Daoy (cell line): ENCODE measurements at regions not wholly inside any gene's neighbourhood (a gene's known extent, or its start where the extent isn't known, plus 50 kb on each side); places are given as distances from the start of the nearest gene placed in this dataset.

Experiments
- DNase-seq: peaks from one replicate; pipeline ENCODE4 v3.0.0-alpha.2; 2015; ENCODE audit warnings: low read depth

DNA sequence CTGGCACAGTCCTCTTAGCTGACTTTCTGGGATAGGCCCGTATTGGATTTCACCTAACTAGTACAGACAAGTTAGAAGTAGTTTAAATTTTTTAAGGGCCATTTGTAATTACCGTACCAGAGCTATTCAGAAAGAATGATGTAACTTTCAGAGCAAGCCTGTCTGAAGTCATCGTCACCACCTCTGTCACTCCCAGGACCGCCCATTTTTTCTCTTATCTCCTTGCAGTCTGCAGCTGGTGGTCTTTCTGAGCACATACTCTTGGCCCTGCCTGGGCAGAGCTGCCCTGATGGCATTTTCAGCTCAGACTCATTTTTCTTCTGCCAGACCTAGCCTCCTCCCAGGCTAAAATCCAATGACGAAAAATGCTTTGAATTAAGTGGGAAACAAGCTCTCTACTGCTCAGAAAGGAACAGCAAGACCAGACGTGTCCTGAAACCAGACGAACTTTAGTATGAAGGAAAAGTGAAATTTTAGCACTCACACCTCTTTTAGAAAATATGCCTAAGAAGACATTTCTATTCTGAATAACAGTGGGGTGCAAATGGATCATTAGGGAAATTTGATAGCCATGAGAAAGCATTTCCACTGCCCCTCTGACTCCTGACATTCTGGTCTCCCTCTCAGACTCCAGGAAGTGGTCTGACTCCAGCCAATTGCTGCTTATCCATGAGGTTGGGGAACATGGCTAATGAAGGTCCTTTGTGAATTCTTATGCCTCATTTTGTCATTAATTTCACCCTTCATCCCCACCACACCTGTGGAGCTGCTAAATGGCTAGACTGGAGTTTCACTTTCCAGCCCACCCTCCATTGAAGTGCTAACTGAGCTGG, 162.4 kb upstream of the GYPA start:
- DNase-seq, result no peak

DNA sequence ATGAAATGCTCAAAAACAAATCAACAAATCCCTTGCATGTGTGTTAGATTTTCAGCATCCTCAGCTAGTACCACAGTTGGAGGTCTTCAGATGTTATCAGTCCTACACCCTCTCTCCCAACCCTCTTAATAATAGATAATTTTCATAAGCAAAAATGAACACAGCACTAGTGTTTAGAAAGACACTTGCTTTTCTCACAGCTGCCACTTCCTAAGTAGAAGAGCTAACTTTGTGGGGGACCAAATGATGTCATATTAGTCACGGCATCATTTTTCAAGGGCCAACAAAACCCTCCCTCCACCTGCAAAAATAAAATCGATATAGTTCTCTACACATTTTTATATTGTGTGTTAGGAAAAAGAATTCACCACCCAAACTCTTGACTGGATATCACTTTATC, 163.5 kb upstream of the GYPA start:
- no peak for DNase-seq

DNA sequence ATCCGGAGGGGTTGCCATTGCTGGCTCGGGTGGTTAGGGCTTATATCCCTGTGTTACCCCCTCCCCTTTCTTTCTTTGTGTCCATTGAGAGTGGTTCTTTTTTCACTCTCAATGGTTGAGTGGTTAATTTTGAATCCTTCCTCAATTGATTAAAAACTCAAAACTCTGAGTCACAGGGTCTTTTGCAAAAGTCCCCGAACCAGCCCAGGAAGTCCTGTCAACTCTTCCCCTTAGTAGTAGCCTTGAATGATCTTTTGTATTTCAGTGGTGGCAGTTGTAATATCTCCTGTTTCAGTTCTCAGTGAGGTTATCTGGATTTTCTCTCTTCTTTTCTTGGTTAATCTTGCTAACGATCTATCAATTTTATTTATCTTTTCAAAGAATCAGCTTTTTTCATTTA, 170.0 kb upstream of the GYPA start:
- no peak for DNase-seq

DNA sequence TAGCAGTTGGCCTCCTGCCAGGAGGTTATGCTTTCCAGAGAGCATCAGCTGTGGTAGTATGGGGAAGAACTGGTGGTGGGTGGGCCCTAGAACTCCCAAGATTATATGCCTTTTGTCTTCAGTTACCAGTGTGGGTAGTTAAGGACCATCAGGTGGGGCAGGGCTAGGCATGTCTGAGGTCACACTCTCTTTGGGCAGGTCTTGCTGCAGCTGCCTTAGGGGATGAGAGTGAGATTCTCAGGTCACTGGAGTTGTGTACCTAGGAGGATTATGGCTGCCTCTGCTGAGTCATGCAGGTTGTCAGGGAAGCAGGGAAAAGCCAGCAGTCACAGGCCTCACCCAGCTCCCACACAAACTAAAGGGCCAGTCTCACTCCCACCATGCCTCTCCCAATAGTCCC, 172.9 kb upstream of the GYPA start:
- DNase-seq, result no peak

DNA sequence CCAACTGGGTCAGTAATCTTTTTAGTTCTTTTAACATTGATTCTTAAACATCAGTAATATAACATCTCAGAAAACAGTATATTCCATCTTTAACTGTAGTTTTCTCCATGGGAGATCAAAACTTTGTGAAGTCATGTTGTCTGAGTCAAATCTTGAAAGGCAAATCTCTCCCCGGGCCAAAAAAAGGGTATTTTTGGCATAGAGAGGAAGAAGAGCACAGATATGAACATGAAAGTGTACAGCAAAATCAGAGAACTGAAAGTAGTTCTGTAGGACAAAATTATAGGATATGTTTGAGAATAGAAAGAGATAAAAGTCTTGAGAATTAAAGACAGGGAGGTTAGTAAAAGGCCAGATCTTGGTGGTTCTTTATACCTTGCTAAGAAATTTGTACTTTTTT, 176.4 kb upstream of the GYPA start:
- no peak for DNase-seq

DNA sequence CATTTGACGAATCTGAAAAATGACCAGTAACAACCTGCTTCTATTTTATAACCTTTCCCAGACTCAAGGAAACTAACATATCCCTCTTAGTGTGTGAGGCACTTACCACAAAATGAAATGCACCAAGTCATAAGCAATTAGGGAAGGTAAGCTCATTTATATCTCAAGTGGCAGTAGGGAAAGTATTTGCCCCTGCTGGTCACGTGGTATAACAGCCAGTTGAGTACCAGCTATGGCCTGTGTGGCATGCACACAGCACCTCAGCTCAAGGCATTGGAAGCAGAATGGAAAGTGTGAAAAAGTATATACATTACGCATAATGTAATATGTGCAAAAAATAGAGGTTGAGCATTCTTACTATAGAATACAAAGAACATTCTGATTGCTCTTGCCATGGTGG, 178.3 kb upstream of the GYPA start:
- DNase-seq, result no peak

DNA sequence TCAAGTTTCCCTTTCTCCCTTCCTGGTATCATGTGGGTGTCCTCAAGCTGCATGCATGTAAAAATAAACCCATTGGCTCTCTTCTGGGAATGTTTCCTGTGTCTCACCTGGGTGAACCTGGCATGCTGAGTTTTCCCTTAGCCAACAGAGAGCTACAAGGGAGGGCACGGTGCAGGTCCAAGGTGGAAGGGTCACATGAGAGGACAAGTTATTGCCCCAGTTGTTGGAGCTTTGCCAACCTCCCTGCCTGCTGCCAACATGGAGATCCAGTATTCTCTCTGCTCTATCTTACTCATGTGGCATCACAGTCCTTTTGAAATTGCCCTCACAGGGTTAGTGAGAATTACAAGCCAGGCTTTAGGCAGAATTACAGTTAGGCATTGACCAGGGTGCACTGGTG, 196.1 kb upstream of the GYPA start:
- no peak for DNase-seq

DNA sequence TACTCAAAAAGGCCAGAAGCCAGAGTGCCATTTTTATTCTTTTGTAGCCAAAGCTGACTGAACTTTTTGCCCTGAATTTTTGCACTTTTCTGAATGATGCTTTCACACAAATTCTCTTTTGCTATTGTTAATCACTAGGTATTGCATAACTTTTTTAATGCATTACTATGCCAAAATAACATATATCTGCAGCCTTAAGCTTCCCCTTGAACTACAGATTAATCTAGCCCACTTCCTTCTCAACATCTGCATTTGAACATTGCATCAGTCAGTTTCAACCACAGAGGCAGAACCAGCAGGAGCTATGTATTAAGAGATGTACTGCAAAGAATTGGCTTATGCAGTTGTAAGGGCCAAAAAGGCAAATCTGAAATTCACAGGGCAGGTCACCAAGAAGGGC, 197.6 kb upstream of the GYPA start:
- no peak for DNase-seq

DNA sequence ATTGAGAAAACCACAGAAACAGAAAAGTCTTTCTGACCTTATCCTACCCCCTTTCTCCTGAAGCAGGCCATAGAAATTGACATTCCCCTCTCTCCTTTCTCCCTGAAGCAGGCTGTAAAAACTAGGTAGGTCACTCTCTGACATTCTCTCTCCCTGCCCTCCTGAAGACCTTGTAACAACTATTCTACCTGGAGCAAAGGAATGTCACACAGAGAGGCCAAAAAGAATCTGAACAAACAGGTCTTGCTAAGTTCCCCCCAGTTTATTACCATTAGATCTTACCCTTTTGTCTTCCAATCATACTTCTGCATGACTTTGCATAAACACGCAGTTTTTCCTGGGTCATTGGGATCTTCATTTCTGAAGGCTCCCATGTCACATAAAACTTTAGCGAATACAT, 198.3 kb upstream of the GYPA start:
- no peak for DNase-seq

DNA sequence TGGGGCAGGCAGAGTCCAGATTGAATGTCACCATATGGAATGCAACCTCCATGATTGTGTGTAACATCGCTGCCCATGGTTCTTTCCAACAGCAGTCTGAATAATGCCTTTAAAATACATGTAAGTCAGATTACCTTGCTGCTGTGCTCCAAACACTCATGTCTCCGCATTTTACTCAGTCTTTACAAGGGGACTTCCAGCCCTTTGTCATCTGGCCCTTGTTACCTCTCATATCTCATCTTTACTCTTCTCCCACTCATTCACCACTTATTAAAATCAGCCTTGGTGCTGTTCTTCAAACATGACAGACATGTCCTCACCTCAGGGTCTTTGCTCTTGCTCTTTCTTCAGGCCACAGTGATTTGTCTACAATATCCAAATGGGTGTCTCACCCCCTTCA, 200.4 kb upstream of the GYPA start:
- no peak for DNase-seq

DNA sequence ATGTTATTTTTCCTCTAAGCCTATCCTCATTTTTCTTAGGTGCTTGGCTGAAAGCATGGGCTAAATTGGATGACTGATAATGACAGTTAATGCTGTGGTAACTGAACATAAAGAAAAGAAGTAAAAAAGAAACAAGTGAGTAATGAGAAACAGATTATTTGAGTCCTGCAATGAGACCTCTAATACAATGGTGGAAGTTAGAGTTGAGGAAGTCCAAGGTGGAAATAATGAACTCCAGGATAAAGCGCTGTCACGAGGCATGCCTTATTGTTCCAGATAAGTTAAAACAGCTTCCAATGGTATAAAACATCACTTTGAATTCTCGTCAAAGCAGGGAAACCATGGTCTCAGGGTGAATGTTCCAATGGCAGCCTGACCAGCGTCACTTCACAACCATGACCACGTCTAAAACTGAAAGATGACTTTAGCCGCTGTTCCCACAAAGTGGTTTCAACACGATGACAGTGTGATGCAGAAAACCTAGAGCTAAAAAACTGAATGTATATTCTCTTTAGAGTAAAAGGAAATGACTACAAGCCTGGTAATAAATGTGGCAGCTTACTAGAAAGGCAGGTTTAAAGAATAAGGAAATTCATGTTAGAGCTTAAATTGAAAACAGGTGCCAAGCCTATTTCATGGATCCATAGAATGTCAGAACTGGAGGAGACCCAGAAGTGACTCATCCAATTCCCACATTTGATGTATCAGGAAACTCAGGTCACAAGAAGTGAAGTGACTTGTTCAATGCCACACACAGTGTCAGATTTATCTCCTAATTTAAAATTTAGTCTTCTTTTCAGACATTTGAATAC, 202.6 kb upstream of the GYPA start:
- no peak for DNase-seq

DNA sequence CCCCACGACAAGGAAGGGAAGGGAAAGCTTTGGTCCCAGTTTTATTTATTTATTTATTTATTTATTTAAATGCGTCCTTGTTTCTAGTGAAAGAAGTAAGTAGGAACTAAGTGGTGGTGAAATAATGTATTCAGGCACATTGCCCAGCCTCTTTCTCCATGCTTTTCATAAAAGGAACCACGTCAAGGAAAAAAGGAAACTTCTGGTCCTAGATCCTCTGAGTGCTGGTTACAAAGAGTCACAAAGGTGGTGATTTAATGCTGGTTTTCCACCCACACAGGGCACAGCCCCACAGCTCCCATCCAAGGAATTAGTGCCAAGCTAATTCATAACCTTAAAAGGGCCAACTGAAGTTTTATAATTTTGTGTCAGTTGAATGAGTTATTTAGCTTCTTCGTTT, 206.6 kb upstream of the GYPA start:
- no peak for DNase-seq

DNA sequence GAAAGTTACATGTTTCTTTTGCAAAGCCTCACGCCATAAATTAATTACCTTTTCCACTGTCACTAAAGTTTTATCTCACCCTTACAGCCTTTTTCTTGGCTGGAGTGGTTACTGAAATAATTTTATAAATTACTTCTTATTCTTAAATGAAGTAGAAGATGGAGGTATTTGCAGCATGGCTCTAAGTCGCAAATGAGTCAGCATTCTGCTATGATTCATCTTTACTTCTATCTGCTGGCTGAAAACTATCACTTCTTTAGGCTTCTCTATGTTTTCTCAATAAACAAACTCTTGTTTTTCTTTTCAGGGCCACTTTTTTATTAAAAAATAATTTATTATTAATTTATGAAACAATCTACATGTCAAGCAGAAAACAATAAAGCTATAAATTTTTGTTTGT, 210.2 kb upstream of the GYPA start:
- no peak for DNase-seq

DNA sequence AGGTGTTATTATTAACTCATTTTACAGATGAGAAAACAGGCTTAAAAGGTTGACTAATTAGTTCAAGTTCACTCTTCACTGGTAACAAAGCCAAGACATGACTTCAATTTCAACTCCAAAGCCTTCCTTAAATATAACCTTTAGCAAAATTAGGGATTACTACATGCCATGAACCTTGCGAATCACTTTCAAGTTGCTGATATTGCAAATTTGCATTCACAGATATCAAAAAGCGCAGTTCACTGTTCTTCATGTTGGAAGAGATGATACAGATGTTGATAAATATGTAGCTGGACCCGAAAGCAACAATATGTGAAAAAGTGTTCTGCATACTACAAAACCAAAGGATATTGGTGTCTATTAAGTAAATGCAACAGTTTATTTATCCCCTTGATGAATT, 210.8 kb upstream of the GYPA start:
- no peak for DNase-seq

DNA sequence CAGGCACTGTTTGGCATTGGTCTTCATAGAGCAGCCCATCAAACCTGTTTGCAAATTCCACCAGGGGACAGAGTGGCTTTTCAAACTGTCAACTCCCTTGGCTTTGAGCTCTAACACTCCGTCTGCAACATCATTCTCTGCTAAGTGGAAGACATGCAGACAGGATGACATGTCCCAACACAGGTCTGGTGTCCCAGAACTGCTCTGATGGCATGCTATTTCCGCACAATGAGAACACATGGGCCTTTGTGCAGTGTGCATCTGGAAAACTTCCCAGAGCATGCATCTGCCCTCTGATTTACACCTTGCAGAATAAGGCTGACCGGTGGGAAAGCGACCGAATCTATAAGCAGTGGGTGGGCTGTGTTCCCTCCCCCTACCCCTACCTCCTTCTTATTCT, 212.8 kb upstream of the GYPA start:
- DNase-seq, result no peak

DNA sequence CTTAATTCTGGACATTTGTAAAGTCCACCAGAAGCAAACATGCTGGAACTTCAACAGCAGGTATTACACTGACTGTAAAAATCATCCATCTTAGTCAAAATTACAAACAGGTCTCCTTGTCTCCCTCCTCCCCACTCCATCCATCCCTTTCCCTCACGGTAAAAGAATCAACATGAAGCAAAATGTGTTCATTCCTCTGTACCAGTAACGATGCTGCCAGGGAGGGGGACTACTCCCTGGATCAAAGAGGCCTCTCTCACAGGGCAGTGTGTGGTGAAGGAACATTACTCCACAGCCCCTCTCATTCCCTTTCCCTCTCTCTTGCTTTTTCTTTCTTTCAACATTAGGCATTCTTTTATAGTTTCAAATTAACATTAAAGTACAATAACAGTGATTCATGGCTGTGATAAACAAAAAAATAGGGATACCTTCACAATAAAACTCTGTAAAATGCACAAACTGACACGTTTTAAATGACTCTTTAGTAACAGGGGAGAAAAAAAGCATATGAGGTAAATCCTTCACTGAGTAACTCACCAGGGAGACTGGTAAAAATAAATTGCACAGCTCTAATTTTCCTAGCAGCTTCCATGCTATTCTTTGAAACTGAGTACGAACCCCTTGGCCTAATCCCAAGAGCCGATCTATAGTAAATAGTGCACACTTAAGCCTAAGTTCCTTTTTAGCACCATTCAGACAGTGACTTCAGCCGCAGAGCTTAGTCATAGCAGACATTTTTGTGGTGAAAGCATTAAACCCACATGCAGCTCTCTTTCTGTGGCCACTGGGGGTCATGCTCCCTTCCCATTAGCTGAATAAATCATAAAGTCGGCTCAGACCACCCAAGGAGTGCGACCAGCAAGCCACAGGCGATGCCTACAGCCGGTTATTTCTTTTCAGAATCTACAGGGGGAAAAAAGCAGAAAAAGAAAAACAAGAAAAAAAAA, 215.6 kb upstream of the GYPA start:
- peak; percentile 81 for DNase-seq

DNA sequence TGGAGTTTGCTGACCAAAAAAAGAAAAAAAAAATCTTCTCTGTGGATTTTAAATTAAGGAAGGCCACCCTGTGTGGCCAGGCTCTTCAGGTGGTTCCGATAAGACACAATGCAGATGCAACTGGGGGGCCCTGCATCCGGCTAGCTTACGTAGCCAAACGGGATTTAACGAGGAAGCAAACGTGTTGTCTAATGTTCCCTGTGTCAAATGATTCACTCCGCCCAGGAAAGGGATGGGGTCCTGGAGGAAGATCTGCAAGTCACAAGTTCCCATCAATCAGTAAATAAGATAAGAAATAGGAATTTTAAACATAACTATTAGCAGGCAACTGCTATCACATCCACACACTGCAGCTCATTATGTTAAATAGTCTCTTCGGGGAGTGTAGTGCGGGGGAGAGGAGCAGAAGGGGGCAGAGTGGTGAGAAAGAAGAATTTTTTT, 216.4 kb upstream of the GYPA start:
- DNase-seq, result peak; percentile 4

DNA sequence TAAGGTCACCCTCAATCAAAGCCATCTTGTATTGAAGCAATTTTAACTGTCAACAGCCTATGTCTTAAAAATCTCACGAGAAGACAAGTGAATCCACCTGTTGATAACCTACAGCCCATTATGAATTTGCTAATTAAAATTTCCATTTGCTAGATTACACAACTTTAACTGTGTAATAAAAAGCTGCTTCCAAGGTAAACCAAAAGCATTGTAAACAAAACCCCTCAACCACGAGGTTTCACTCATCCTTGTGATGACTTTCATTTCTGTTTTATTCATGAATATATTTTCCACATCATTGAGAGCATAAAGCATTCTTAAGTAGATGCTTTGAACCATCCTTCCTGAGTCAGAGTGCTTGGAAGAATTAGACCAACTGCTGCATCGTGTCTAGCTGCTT, 217.5 kb upstream of the GYPA start:
- no peak for DNase-seq

DNA sequence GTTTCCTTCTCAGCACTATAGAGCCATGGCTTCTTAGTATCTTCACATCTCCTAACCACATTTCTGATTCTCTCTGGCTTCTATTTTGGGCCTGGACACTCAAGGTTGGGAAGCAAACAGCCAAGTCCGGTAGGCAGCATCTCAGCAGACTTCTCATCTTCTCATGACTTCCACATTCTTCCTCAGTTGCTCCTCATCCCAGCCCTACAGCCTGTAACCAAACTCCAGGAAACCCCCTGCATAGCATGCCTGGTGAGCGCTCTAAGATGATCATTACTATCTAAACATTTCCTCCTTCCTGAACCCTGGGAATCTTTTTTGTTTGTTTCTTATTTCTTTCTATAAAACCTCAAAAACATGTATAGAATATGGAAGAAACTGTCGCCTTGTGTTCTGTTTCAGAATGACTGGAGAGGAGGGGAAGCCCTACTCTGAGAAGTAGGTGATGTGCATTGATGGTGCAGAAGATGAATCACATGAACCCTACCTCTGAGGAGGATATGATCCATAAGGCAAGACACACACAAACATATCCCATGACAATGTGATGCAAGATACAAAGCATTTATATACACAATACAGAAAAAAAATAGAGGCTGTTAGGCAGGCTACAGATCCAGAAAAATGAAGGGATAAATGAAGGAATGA, 219.8 kb upstream of the GYPA start:
- DNase-seq, result no peak

DNA sequence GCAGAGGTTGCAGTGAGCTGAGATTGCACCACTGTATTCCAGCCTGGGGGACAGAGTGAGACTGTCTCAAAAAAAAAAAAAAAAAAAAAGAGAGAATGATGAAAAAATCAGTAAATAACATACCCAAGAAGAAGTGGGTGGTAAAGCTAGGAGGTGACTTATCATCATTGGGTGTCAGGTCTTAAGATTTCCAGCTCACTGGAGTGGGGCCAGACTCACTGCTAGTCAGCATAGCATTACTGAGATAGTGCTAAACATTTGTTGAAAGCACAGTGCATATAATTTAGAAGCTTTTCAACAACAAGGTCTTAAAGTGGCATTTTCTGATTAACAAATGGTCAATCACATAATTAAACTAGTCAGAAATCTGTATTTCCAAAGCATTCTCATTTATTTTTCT, 221.8 kb upstream of the GYPA start:
- no peak for DNase-seq

DNA sequence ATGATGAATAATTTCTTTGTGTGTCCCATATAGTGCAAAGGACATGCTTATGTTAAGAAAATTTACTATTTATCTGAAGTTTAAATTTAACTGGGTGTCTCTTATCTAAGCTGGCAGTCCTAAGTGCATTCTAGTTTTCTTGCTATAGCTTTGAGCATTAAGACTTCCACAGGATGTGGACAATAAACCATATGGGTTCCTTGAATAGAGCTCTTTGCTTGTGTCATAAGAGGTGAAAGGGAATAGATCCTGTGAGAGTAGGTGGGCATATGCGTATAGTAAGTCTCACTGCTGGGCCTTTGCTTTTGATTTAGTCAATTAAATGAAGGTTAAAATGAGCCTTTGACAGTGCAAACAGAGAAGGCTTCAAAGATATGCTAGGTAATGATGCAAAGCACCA, 223.4 kb upstream of the GYPA start:
- no peak for DNase-seq

DNA sequence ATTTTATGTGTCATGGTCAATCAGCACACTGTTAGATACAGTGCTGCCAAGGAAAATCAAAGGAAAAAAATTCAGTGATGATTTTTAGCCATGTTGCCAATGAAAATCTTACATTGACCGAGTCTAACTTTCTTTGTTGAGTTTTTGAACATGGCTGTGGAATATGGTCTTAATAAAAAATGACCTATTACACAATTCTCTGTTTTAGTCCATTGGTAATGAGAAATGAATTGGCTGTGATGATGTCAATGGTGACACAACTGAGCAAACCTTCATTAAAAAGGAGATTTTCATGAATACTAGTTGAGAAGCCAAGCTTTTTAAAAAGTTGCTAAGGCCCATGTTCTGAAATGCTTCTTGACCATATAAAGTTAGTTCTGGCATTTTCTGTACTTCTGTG, 225.9 kb upstream of the GYPA start:
- DNase-seq, result no peak
